Panc1 (cell line): ENCODE measurements at regions not wholly inside any gene's neighbourhood (a gene's known extent, or its start where the extent isn't known, plus 50 kb on each side); places are given as distances from the start of the nearest gene placed in this dataset.

Experiments used
- ATAC-seq: fragments of 200-7000 bp; cut with Tn5 transposase; 2 replicates; pipeline ENCODE4 v1.9.1; 2020; ENCODE audit warnings: mild to moderate bottlenecking, moderate library complexity
- BruUV-seq: library from RNA; stranded (reverse); fragments of 400-500 nt; replicated peaks from 2 replicates; lab custom pipeline; 2021; lab: Mats Ljungman, UMichigan
- CTCF ChIA-PET: fragments of 300-600 bp; sonication (Branson Sonifier 250); formaldehyde crosslinking; loops from one replicate; lab custom pipeline; 2022; ENCODE audit warnings: antibody characterized with exemption; lab: Charles Lee
- POLR2A ChIA-PET: fragments of 300-600 bp; sonication (Branson Sonifier 250); formaldehyde crosslinking; loops from one replicate; lab custom pipeline; 2022; ENCODE audit warnings: antibody characterized with exemption; lab: Charles Lee
- DNase-seq: peaks from one replicate; pipeline ENCODE4 v3.0.0-alpha.2; 2010; ENCODE audit warnings: low read depth, low spot score
- H3K27ac ChIP-seq: 2 replicates; pipeline ENCODE4 v1.5.1; 2011; ENCODE audit warnings: mild to moderate bottlenecking, low read length, inconsistent platforms
- H3K27me3 ChIP-seq: fragments of 200-500 bp; sonication (Bioruptor generic); 2 replicates; pipeline ENCODE4 v1.6.0; 2014; ENCODE audit warnings: low read length, inconsistent platforms; ENCODE audit not compliant: control insufficient read depth, insufficient read depth
- H3K36me3 ChIP-seq: fragments of 200-500 bp; sonication (Bioruptor generic); 2 replicates; pipeline ENCODE4 v1.5.1; 2014; ENCODE audit warnings: inconsistent platforms, mild to moderate bottlenecking, low read length, moderate library complexity; ENCODE audit not compliant: control insufficient read depth, insufficient read depth
- H3K4me1 ChIP-seq: 2 replicates; pipeline ENCODE4 v1.5.1; 2011; ENCODE audit warnings: inconsistent platforms, mild to moderate bottlenecking, low read length, moderate library complexity; ENCODE audit not compliant: control insufficient read depth, insufficient read depth
- H3K4me3 ChIP-seq, 2 experiments: 2 replicates each; pipeline ENCODE4 v1.5.1; 2011 to 2012; ENCODE audit warnings: low read depth in 2 of 2, low read length in 2 of 2, mild to moderate bottlenecking in 2 of 2, inconsistent platforms in 1 of 2, moderate library complexity in 1 of 2
- H3K9me3 ChIP-seq: fragments of 200-500 bp; sonication (Bioruptor generic); 2 replicates; pipeline ENCODE4 v1.5.1; 2014; ENCODE audit warnings: low read depth, mild to moderate bottlenecking, inconsistent platforms, low read length, moderate library complexity; ENCODE audit not compliant: control insufficient read depth, insufficient read depth
- CTCF ChIP-seq: fragments of 450-650 bp; IDR thresholded peaks from 2 replicates; pipeline ENCODE4 v1.5.1; 2017; ENCODE audit warnings: mild to moderate bottlenecking
- POLR2AphosphoS5 ChIP-seq: IDR thresholded peaks from 2 replicates; pipeline ENCODE4 v1.6.1; 2012; ENCODE audit warnings: mild to moderate bottlenecking, low read depth, low read length, moderate library complexity
- SIN3A ChIP-seq: IDR thresholded peaks from 2 replicates; pipeline ENCODE4 v1.6.1; 2012; ENCODE audit warnings: low read depth, mild to moderate bottlenecking, low read length, moderate library complexity, borderline replicate concordance; ENCODE audit not compliant: insufficient read depth
- TCF7L2 ChIP-seq: IDR thresholded peaks from 2 replicates; pipeline ENCODE4 v1.6.1; 2011; ENCODE audit warnings: mild to moderate bottlenecking, low read depth, low read length, inconsistent platforms
- in situ Hi-C: cut with HindIII; loops from 2 replicates; pipeline ENCODE4 v1.10.0; 2016; ENCODE audit warnings: low sequenced_read_pairs, low pct_unique_long_range_greater_than_20kb
- intact Hi-C: fragments of 100-400 bp; cut with micrococcal nuclease; formaldehyde crosslinking; loops from one replicate; pipeline ENCODE4 v1.10.0; 2022; ENCODE audit not compliant: unreplicated experiment
- TF ChIP-seq, protein P1 (sequence below), 2 experiments: IDR thresholded peaks; 2 replicates each; pipeline ENCODE4 v1.6.1; 2011 to 2012; ENCODE audit warnings: low read depth in 2 of 2, control low read depth in 1 of 2, low read length in 1 of 2, mild to moderate bottlenecking in 1 of 2, moderate library complexity in 1 of 2; ENCODE audit not compliant: insufficient read depth in 1 of 2

- H3K27me3 ChIP-seq: peaks cover 13% of the 10 kb centered on the region
- DNase-seq (no peak), ATAC-seq (no peak)
- H3K4me3 ChIP-seq: no peak overlapping the region
- intact Hi-C loops: no loop called here
- no peaks in the 10 kb centered on the region; the same call in 1 of the 2 replicates for H3K36me3 ChIP-seq
- in situ Hi-C loops: no loop called here
- no peak overlapping the region for H3K27ac ChIP-seq
- TF ChIP-seq SIN3A (no peak), CTCF (no peak), TCF7L2 (no peak), POLR2AphosphoS5 (no peak)
- TF ChIP-seq, protein P1, sequence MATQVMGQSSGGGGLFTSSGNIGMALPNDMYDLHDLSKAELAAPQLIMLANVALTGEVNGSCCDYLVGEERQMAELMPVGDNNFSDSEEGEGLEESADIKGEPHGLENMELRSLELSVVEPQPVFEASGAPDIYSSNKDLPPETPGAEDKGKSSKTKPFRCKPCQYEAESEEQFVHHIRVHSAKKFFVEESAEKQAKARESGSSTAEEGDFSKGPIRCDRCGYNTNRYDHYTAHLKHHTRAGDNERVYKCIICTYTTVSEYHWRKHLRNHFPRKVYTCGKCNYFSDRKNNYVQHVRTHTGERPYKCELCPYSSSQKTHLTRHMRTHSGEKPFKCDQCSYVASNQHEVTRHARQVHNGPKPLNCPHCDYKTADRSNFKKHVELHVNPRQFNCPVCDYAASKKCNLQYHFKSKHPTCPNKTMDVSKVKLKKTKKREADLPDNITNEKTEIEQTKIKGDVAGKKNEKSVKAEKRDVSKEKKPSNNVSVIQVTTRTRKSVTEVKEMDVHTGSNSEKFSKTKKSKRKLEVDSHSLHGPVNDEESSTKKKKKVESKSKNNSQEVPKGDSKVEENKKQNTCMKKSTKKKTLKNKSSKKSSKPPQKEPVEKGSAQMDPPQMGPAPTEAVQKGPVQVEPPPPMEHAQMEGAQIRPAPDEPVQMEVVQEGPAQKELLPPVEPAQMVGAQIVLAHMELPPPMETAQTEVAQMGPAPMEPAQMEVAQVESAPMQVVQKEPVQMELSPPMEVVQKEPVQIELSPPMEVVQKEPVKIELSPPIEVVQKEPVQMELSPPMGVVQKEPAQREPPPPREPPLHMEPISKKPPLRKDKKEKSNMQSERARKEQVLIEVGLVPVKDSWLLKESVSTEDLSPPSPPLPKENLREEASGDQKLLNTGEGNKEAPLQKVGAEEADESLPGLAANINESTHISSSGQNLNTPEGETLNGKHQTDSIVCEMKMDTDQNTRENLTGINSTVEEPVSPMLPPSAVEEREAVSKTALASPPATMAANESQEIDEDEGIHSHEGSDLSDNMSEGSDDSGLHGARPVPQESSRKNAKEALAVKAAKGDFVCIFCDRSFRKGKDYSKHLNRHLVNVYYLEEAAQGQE (IDR thresholded peaks at IDR 0.05; ENCODE audit: insufficient read depth in 1 of 2, low read depth in 2 of 2, low read length in 1 of 2): no peak
- ChIA-PET POLR2A (no interaction called here), CTCF (no interaction called here)
- BruUV-seq: no TSS peak
- no peaks in the 10 kb centered on the region for H3K4me1 ChIP-seq
- H3K9me3 ChIP-seq: no peaks in the 10 kb centered on the region
These were observed 71.8 kb downstream of the LARP7 start for GRCh38 chr4:112708772-112709171.

- Histone ChIP-seq H3K9me3 (no peaks in the 10 kb centered on the region), H3K27me3 (no peaks in the 10 kb centered on the region), H3K36me3 (no peaks in the 10 kb centered on the region), H3K4me1 (no peaks in the 10 kb centered on the region), H3K4me3 (no peak overlapping the region), H3K27ac (no peak overlapping the region)
- in situ Hi-C loops (no loop called here), intact Hi-C loops (no loop called here)
- ATAC-seq (no peak), DNase-seq (no peak)
- ChIA-PET CTCF (no interaction called here), POLR2A (no interaction called here)
- TF ChIP-seq POLR2AphosphoS5: no peak
- no peak for TF ChIP-seq TCF7L2
- TF ChIP-seq, protein P1 (IDR thresholded peaks at IDR 0.05; ENCODE audit: insufficient read depth in 1 of 2, low read depth in 2 of 2, low read length in 1 of 2): no peak
- no peak for TF ChIP-seq CTCF
- TF ChIP-seq SIN3A: no peak
- BruUV-seq: no TSS peak
These were observed 78.3 kb downstream of the LARP7 start for GRCh38 chr4:112714922-112715901.
